ENCODE measurements at regions not wholly inside any gene's neighbourhood (a gene's known extent, or its start where the extent isn't known, plus 50 kb on each side); places are given as distances from the start of the nearest gene placed in this dataset.
"Not testable (repeated sequence)": the region's sequence is repeated elsewhere in the genome, so short reads cannot be mapped to it uniquely, and the experiment has no call there.

DNA sequence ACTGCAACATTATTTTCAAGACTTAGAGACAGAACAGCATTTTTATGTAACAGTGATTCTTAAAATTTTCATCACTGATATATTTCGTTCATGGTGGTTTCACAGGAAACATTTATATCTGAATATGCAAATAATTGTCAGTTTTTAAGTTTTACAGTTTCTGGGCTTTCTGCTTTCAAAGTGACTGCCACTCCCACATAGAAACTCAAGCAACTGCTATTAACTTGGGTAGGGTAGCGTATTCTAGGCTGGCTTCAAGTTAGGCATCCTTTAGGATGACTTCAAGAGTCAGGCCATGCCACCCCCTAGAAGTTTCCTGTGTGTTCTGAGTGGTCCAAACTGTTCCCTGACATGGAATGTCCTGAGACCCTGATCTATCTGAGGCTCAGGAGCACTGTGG is 123.6 kb upstream of the TSPAN8 start:
- H3K27me3 ChIP-seq (replicated peaks; ENCODE audit: control insufficient read depth, insufficient read depth, low read length): no peaks in the 10 kb centered on the region
- no peak for DNase-seq (ENCODE audit: extremely low read depth, insufficient read length)
- no peak overlapping the region for H3K4me3 ChIP-seq (replicated peaks; ENCODE audit: low read depth, low read length)
- H3K36me3 ChIP-seq (ENCODE audit: control insufficient read depth, insufficient read depth, low read length): no peaks in the 10 kb centered on the region
- TF ChIP-seq, protein P1, sequence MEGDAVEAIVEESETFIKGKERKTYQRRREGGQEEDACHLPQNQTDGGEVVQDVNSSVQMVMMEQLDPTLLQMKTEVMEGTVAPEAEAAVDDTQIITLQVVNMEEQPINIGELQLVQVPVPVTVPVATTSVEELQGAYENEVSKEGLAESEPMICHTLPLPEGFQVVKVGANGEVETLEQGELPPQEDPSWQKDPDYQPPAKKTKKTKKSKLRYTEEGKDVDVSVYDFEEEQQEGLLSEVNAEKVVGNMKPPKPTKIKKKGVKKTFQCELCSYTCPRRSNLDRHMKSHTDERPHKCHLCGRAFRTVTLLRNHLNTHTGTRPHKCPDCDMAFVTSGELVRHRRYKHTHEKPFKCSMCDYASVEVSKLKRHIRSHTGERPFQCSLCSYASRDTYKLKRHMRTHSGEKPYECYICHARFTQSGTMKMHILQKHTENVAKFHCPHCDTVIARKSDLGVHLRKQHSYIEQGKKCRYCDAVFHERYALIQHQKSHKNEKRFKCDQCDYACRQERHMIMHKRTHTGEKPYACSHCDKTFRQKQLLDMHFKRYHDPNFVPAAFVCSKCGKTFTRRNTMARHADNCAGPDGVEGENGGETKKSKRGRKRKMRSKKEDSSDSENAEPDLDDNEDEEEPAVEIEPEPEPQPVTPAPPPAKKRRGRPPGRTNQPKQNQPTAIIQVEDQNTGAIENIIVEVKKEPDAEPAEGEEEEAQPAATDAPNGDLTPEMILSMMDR (IDR thresholded peaks at IDR 0.05; ENCODE audit: insufficient read depth, low read length, poor library complexity, severe bottlenecking): no peak

DNA sequence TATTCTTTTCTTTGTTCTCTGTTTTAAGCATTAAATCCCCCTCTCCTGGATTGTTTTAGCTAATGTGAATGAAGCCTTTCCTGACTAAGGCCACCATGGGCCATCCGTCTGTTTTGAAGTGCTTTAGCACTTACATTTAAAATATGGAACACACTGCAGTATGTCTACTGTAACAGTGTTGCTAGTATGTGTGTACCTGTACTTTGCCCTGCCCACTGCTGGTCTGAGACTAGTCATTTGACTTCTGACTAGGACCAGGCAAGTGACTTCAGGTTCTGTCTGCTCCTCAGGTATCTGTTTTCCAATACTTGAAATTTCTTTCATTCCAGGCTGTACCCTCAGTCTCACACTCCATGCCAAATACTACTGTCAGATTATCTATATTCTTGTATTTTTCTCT is 120.1 kb upstream of the TSPAN8 start:
- Histone ChIP-seq H3K36me3 (ENCODE audit: control insufficient read depth, insufficient read depth, low read length) (no peaks in the 10 kb centered on the region), H3K4me3 (replicated peaks; ENCODE audit: low read depth, low read length) (no peak overlapping the region), H3K27me3 (replicated peaks; ENCODE audit: control insufficient read depth, insufficient read depth, low read length) (no peaks in the 10 kb centered on the region)
- DNase-seq (ENCODE audit: extremely low read depth, insufficient read length): no peak
- TF ChIP-seq, protein P1 (IDR thresholded peaks at IDR 0.05; ENCODE audit: insufficient read depth, low read length, poor library complexity, severe bottlenecking): no peak

DNA sequence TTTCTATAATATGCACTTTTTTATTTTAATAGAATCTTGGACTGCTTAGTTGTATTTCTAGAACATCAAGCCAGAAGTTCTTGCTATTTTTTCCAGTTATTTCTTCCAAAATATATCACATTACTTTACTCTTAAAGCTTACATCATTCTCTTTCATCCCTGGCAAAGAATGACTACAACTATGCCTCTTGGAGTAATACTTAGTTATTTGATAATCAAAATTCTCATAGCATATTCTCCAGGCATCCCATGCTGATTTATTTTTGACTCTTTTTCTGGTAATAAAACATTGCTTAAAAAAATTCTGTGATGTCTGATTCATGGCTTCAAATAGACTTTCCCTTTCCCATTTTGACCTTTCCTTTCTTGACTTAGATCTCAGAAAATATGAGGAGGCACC is 118.7 kb upstream of the TSPAN8 start:
- H3K36me3 ChIP-seq (ENCODE audit: control insufficient read depth, insufficient read depth, low read length): no peaks in the 10 kb centered on the region
- H3K4me3 ChIP-seq (replicated peaks; ENCODE audit: low read depth, low read length): no peak overlapping the region
- no peaks in the 10 kb centered on the region for H3K27me3 ChIP-seq (replicated peaks; ENCODE audit: control insufficient read depth, insufficient read depth, low read length)
- TF ChIP-seq, protein P1 (IDR thresholded peaks at IDR 0.05; ENCODE audit: insufficient read depth, low read length, poor library complexity, severe bottlenecking): no peak
- DNase-seq (ENCODE audit: extremely low read depth, insufficient read length): no peak

DNA sequence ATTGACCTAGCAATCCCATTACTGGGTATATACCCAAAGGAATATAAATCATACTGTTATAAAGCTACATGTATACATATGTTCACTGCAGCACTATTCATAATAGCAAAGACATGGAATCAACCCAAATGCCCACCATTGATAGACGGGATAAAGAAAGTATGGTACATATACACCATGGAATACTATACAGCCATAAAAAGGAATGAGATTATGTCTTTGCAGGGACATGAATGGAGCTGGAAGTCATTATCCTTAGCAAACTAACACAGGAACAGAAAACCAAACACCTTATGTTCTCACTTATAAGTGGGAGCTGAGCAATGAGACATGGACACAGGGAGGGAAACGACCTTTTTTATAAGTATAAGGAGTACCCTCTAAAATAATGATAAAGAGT is 113.0 kb upstream of the TSPAN8 start:
- not testable (repeated sequence) for H3K4me3 ChIP-seq (replicated peaks; ENCODE audit: low read depth, low read length); H3K36me3 ChIP-seq (ENCODE audit: control insufficient read depth, insufficient read depth, low read length); H3K27me3 ChIP-seq (replicated peaks; ENCODE audit: control insufficient read depth, insufficient read depth, low read length); DNase-seq (ENCODE audit: extremely low read depth, insufficient read length)

DNA sequence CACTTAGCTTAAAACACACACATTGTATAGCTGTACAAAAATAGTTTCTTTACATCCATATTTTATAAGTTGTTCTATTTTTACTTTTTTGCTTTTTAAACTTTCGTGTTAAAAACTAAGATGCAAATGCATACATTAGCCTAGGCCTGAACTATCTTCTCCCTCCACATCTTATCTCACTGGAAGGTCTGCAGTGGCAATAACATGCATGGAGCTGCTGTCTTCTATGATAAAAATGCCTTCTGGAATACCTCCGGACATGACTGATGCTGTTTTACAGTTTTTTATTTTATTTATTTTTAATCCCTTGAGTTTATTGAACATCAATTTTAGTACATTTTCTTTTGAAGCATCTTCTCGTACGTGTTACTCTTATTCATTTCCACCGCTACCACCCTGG is 112.3 kb upstream of the TSPAN8 start:
- Histone ChIP-seq H3K27me3 (replicated peaks; ENCODE audit: control insufficient read depth, insufficient read depth, low read length) (no peaks in the 10 kb centered on the region), H3K36me3 (ENCODE audit: control insufficient read depth, insufficient read depth, low read length) (no peaks in the 10 kb centered on the region), H3K4me3 (replicated peaks; ENCODE audit: low read depth, low read length) (no peak overlapping the region)
- no peak for DNase-seq (ENCODE audit: extremely low read depth, insufficient read length)
- TF ChIP-seq, protein P1 (IDR thresholded peaks at IDR 0.05; ENCODE audit: insufficient read depth, low read length, poor library complexity, severe bottlenecking): no peak

DNA sequence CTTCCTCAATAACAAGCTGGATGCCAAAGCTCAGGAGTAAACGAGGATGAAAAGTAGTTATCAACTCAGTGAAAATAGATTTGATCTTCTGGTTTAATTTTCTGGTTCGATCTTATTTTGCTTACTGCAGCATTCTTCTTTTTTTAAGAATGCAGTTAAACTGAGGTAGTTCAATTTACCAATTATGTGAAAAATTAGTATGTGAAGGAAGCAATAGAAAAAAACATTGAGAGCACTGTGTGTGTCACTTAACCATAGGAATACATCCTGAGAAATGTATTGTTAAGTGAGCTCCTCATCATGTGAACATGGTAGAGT is 111.4 kb upstream of the TSPAN8 start:
- no peaks in the 10 kb centered on the region for H3K36me3 ChIP-seq (ENCODE audit: control insufficient read depth, insufficient read depth, low read length)
- no peak for DNase-seq (ENCODE audit: extremely low read depth, insufficient read length)
- TF ChIP-seq, protein P1 (IDR thresholded peaks at IDR 0.05; ENCODE audit: insufficient read depth, low read length, poor library complexity, severe bottlenecking): no peak

More for the DNA sequence above, 111.4 kb upstream of the TSPAN8 start:
- H3K4me3 ChIP-seq (replicated peaks; ENCODE audit: low read depth, low read length): no peak overlapping the region
- H3K27me3 ChIP-seq (replicated peaks; ENCODE audit: control insufficient read depth, insufficient read depth, low read length): no peaks in the 10 kb centered on the region
